Endodermal cell (in vitro differentiated cells): ENCODE measurements at regions not wholly inside any gene's neighbourhood (a gene's known extent, or its start where the extent isn't known, plus 50 kb on each side); places are given as distances from the start of the nearest gene placed in this dataset.

ENCODE experiments used
- DNase-seq: peaks from one replicate; pipeline ENCODE4 v3.0.0-alpha.2; 2017
- H3K27ac ChIP-seq: 2 replicates; pipeline ENCODE4 v1.5.1; 2013; ENCODE audit warnings: mild to moderate bottlenecking, low read depth, low read length, moderate library complexity
- H3K27me3 ChIP-seq: 2 replicates; pipeline ENCODE4 v1.6.1; 2013; ENCODE audit warnings: mild to moderate bottlenecking, low read length, moderate library complexity; ENCODE audit not compliant: insufficient read depth, control insufficient read depth, poor library complexity, severe bottlenecking
- H3K36me3 ChIP-seq: 2 replicates; pipeline ENCODE4 v1.7.0; 2013; ENCODE audit warnings: mild to moderate bottlenecking, low read length, moderate library complexity; ENCODE audit not compliant: control insufficient read depth, insufficient read depth
- H3K4me1 ChIP-seq: one replicate; pipeline ENCODE4 v1.7.0; 2013; ENCODE audit warnings: low read length; ENCODE audit not compliant: control insufficient read depth, insufficient read depth
- H3K4me3 ChIP-seq: 2 replicates; pipeline ENCODE4 v1.5.1; 2013; ENCODE audit warnings: mild to moderate bottlenecking, low read length, moderate library complexity
- H3K9ac ChIP-seq: 2 replicates; pipeline ENCODE4 v1.6.1; 2013; ENCODE audit warnings: mild to moderate bottlenecking, low read length, moderate library complexity; ENCODE audit not compliant: poor library complexity, severe bottlenecking; ENCODE audit errors: extremely low read depth
- H3K9me3 ChIP-seq: 2 replicates; pipeline ENCODE4 v1.6.1; 2013; ENCODE audit warnings: mild to moderate bottlenecking, low read length, moderate library complexity; ENCODE audit not compliant: control insufficient read depth
- H3K27ac Mint-ChIP-seq: 2 replicates; pipeline ENCODE4 v1.8.0; 2020; ENCODE audit warnings: mixed read lengths
- H3K27me3 Mint-ChIP-seq: 2 replicates; pipeline ENCODE4 v1.8.0; 2021; ENCODE audit warnings: mild to moderate bottlenecking, mixed read lengths; ENCODE audit not compliant: insufficient read depth
- H3K36me3 Mint-ChIP-seq: 2 replicates; pipeline ENCODE4 v1.8.0; 2020; ENCODE audit warnings: low read depth, mixed read lengths
- H3K4me1 Mint-ChIP-seq: 2 replicates; pipeline ENCODE4 v1.8.0; 2020; ENCODE audit warnings: mixed read lengths
- H3K4me3 Mint-ChIP-seq: 2 replicates; pipeline ENCODE4 v1.8.0; 2020; ENCODE audit warnings: mild to moderate bottlenecking, moderate library complexity, mixed read lengths
- H3K9me3 Mint-ChIP-seq: 2 replicates; pipeline ENCODE4 v1.8.0; 2020; ENCODE audit warnings: mild to moderate bottlenecking, mixed read lengths
- WGBS, 2 experiments: methylation state at CpG; one replicate each; pipeline versions ENCODE4 v1.1.5 to v1.1.7; 2013; ENCODE audit warnings: missing lambda C conversion rate in 2 of 2, mixed read lengths in 1 of 2; ENCODE audit not compliant: insufficient coverage in 1 of 2, insufficient read length in 1 of 2; 5-methylcytosine and 5-hydroxymethylcytosine counted together
- TF ChIP-seq, protein P1 (sequence below): fragments of 200-600 bp; sonication (generic); conservative IDR thresholded peaks from 2 replicates; pipeline ENCODE4 v1.5.0; 2021; ENCODE audit warnings: antibody characterized with exemption, mild to moderate bottlenecking

DNA sequence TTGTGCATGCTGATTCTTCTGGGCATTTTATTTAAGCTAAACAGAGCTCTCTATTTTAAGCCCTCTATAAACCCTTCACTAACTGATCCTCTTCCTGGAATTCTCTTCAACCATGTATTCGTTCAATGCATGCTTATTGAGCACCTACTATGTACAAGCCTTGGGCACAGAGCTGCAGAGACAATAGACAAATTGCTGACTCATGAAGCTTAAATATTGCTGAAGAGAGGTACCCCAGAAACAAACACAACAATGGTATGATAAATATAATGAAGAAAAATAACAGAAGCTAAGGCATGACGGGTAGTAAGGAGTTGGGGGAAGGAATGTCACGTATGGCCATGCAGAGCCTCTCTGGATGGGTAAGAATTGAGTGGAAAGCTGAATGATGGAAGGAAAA lies 222.2 kb downstream of the PPARGC1A start:
- Histone ChIP-seq H3K4me3 (no peak overlapping the region), H3K4me1 (no peaks in the 10 kb centered on the region), H3K9me3 (no peaks in the 10 kb centered on the region), H3K27ac (no peak overlapping the region), H3K36me3 (no peaks in the 10 kb centered on the region), H3K9ac (no peak overlapping the region), H3K27me3 (peaks cover 51% of the 10 kb centered on the region)
- H3K4me1 Mint-ChIP-seq = peaks cover 3% of the 10 kb centered on the region
- H3K36me3 Mint-ChIP-seq = no peaks in the 10 kb centered on the region
- no peak overlapping the region for H3K4me3 Mint-ChIP-seq
- H3K27ac Mint-ChIP-seq = no peak overlapping the region
- peaks cover 7% of the 10 kb centered on the region for H3K9me3 Mint-ChIP-seq
- TF ChIP-seq, protein P1, sequence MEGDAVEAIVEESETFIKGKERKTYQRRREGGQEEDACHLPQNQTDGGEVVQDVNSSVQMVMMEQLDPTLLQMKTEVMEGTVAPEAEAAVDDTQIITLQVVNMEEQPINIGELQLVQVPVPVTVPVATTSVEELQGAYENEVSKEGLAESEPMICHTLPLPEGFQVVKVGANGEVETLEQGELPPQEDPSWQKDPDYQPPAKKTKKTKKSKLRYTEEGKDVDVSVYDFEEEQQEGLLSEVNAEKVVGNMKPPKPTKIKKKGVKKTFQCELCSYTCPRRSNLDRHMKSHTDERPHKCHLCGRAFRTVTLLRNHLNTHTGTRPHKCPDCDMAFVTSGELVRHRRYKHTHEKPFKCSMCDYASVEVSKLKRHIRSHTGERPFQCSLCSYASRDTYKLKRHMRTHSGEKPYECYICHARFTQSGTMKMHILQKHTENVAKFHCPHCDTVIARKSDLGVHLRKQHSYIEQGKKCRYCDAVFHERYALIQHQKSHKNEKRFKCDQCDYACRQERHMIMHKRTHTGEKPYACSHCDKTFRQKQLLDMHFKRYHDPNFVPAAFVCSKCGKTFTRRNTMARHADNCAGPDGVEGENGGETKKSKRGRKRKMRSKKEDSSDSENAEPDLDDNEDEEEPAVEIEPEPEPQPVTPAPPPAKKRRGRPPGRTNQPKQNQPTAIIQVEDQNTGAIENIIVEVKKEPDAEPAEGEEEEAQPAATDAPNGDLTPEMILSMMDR = no peak
- no peak for DNase-seq
- WGBS, 2 experiments = 89 to 100% methylated on average over 2 to 3 of the region's 3 CpGs
- peaks cover 61% of the 10 kb centered on the region for H3K27me3 Mint-ChIP-seq

DNA sequence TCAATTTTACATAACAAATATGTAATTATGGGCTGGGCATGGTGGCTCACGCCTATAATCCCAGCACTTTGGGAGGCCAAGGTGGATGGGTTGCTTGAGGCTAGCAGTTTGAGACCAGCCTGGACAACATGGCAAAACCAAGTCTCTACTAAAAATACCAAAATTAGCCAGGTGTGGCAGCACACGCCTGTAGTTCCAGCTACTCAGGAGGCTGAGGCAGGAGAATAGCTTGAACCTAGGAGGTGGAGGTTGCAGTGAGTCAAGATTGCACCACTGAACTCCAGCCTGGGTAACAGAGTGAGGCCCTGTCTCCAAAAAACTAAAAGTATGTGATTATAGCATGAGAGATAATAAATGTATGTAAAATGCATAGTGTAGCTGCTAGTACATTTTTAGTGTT lies 229.0 kb downstream of the PPARGC1A start:
- Mint-ChIP-seq H3K9me3 (peaks cover 8% of the 10 kb centered on the region), H3K4me3 (no peak overlapping the region), H3K27me3 (peaks cover 17% of the 10 kb centered on the region), H3K36me3 (no peaks in the 10 kb centered on the region), H3K4me1 (peaks cover 3% of the 10 kb centered on the region), H3K27ac (no peak overlapping the region)
- H3K27ac ChIP-seq = no peak overlapping the region
- WGBS, 2 experiments = 94 to 100% methylated on average over 1 to 2 of the region's 2 CpGs
- no peaks in the 10 kb centered on the region for H3K4me1 ChIP-seq
- peaks cover 4% of the 10 kb centered on the region for H3K27me3 ChIP-seq
- no peak overlapping the region for H3K9ac ChIP-seq
- no peaks in the 10 kb centered on the region for H3K36me3 ChIP-seq
- no peak for DNase-seq
- no peak overlapping the region for H3K4me3 ChIP-seq
- TF ChIP-seq, protein P1 = peak; percentile 58
- H3K9me3 ChIP-seq = no peaks in the 10 kb centered on the region

DNA sequence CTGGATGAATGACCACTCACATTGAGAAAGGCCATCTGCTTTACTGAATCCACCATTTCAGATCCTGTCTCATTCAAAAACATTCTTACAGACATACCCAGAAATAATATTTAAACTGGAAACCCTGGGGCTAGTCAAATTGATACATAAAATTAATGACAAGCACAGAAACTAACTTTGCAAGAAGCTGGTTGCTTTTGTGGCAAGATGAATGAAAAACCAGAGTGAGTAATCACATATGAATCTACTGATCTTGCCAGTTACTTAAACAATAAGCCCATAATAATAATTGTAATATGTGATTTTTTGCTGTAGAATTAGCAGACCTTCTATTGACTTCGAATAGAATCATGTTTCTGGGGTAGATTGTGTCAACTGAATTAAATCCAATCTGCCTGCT lies 235.1 kb downstream of the PPARGC1A start:
- H3K36me3 Mint-ChIP-seq = no peaks in the 10 kb centered on the region
- DNase-seq = no peak
- no peaks in the 10 kb centered on the region for H3K27me3 Mint-ChIP-seq
- no peak overlapping the region for H3K27ac Mint-ChIP-seq
- Histone ChIP-seq H3K9ac (no peak overlapping the region), H3K4me3 (no peak overlapping the region), H3K27ac (no peak overlapping the region), H3K4me1 (no peaks in the 10 kb centered on the region), H3K27me3 (no peaks in the 10 kb centered on the region), H3K36me3 (no peaks in the 10 kb centered on the region), H3K9me3 (no peaks in the 10 kb centered on the region)
- WGBS, 2 experiments = 75% methylated on average over 1 of the region's 1 CpG; no CpG with 5 or more reads in 1 of the 2 experiments
- no peak overlapping the region for H3K4me3 Mint-ChIP-seq
- TF ChIP-seq, protein P1 = no peak
- no peaks in the 10 kb centered on the region for H3K4me1 Mint-ChIP-seq
- H3K9me3 Mint-ChIP-seq = peaks cover 2% of the 10 kb centered on the region
